HG02870 (cell line): ENCODE measurements at regions not wholly inside any gene's neighbourhood (a gene's known extent, or its start where the extent isn't known, plus 50 kb on each side); places are given as distances from the start of the nearest gene placed in this dataset.
A peak's percentile ranks its signal among the peaks of the same experiment; 100 is the strongest.

Source experiments
- ATAC-seq: cut with Tn5 transposase; IDR thresholded peaks from one replicate; pipeline ENCODE4 v1.9.1; 2021; ENCODE audit warnings: mild to moderate bottlenecking, moderate library complexity; ENCODE audit not compliant: unreplicated experiment

- ATAC-seq: no peak
These were observed 104.1 kb downstream of the DIRAS2 start for GRCh38 chr9:90538566-90538965.

DNA sequence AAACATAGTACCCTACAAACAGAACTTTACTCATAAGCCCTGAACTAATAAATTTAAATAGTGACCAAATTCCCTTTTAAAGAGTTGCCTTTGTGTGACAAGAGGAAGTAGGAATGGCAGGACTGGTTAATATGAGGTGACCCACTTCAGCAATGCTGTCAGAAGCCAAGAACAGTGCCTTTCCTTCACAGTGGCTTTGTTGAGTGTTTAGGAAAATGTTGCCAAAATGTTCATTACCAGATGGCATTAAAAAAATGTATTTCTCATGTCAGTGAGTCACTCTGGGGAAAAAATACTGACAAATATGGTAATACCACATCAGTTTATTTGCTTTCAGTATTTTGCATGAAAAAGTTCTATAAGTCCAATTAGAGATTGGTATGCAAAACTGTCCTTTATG lies 103.3 kb downstream of the DIRAS2 start:
- no peak for ATAC-seq

DNA sequence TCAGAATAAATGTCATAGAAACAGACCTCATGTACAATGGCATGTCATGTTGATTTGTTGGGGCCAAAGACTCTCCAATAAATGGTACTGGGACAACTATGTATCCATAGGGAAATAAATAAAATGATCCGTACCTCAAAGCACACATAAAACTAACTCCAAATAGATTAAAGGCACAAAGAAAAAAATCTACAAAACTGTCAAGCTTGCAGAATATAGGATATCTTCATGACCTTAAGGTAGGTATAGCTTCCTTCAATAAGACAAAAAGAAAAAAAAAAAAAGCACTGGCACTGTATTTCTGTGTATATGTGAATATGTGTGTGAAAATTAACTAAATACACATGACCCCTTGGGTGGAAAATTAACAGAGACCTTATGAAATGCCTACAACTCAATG lies 101.9 kb downstream of the DIRAS2 start:
- ATAC-seq: no peak

GRCh38 chr9:90544488-90544887 lies 98.1 kb downstream of the DIRAS2 start:
- ATAC-seq: no peak

- no peak for ATAC-seq
These were observed 96.4 kb downstream of the DIRAS2 start for GRCh38 chr9:90546200-90546599.

DNA sequence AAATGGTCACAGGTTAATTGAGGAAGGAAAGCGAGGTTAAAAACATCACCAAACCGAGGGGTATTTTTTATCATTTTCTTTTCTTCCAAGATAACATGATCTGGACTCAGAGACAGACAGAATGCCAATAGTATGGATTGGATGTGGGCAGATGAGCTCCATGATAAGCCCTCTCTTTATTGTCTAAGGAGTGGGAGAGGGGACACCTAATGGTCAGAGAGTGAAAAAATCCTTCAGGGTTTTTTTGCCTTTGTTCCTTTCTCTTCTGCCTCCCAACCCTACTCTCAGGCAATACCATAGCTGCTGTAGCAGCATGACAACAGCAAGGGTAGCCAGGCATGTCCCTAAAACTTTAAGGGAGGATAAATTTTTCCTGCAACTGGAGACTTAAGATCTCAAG lies 94.7 kb downstream of the DIRAS2 start:
- no peak for ATAC-seq

GRCh38 chr9:90552317-90552716 lies 90.3 kb downstream of the DIRAS2 start:
- ATAC-seq: peak; percentile 92

DNA sequence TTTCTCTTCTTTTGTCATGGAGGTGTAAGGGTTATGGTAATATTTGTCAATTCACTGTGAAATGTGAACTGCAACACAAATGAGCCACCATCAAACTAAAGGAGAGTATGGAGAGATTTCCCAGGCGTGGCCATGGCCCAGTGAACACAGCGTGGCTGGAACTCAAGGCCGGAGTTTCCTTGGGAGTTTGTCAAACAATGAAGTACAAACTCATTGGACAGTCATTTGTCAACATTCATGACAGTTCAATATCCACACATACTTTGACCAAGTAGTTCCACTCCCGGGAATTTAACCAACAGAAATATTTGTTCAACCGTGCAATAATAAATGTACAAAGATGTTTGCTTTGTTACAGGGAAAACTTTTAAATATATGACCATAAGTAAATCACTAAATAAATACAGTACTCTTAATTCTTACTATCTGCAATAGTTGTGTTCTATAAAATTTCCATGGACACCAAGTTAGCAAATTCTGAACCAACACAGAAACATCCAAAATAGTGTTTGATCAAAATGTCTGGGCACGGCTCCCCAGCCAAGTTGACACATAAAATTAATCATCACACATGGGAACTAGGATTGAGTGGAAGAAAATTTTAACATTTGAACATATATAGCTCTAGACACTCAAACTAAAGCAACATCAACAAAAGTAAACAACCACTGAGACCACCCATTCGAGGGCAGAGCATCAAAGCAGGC lies 87.1 kb downstream of the DIRAS2 start:
- no peak for ATAC-seq

GRCh38 chr9:90556897-90557675 lies 85.5 kb downstream of the DIRAS2 start:
- ATAC-seq: no peak

- ATAC-seq: no peak
These were observed 83.2 kb downstream of the DIRAS2 start for GRCh38 chr9:90559075-90560073.
